ENCODE measurements at regions not wholly inside any gene's neighbourhood (a gene's known extent, or its start where the extent isn't known, plus 50 kb on each side); places are given as distances from the start of the nearest gene placed in this dataset.

DNA sequence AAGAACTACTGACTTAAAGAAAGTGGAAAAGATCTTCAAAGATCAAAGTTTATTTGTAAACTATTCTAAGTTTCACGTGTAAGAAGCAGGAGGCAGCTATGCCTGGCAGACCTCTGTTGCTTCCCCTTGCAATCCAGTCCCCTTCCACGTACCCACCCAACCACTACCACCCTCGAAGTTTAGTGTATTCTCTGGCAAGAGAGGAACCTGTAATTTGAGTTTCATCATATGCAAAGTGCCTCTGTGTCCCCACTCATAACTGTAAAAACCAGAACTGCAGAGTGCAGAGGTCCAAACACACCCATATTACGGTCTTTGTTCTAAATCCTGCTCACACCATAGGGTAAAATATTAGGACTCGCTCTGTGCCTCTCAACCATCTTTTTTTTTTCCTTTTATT is 75.8 kb upstream of the FRY start:
- Histone ChIP-seq H3K9me3 (no peaks in the 10 kb centered on the region), H3K4me1 (ENCODE audit: low read depth) (no peaks in the 10 kb centered on the region), H3K4me3 (no peak overlapping the region), H3K36me3 (ENCODE audit: low read depth) (no peaks in the 10 kb centered on the region)
- intact Hi-C loops (cut with DNase I, micrococcal nuclease), result no loop called here
- ATAC-seq, result no peak
- no peak for DNase-seq
- TF ChIP-seq, protein P1, sequence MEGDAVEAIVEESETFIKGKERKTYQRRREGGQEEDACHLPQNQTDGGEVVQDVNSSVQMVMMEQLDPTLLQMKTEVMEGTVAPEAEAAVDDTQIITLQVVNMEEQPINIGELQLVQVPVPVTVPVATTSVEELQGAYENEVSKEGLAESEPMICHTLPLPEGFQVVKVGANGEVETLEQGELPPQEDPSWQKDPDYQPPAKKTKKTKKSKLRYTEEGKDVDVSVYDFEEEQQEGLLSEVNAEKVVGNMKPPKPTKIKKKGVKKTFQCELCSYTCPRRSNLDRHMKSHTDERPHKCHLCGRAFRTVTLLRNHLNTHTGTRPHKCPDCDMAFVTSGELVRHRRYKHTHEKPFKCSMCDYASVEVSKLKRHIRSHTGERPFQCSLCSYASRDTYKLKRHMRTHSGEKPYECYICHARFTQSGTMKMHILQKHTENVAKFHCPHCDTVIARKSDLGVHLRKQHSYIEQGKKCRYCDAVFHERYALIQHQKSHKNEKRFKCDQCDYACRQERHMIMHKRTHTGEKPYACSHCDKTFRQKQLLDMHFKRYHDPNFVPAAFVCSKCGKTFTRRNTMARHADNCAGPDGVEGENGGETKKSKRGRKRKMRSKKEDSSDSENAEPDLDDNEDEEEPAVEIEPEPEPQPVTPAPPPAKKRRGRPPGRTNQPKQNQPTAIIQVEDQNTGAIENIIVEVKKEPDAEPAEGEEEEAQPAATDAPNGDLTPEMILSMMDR (IDR thresholded peaks at IDR 0.05), result no peak

DNA sequence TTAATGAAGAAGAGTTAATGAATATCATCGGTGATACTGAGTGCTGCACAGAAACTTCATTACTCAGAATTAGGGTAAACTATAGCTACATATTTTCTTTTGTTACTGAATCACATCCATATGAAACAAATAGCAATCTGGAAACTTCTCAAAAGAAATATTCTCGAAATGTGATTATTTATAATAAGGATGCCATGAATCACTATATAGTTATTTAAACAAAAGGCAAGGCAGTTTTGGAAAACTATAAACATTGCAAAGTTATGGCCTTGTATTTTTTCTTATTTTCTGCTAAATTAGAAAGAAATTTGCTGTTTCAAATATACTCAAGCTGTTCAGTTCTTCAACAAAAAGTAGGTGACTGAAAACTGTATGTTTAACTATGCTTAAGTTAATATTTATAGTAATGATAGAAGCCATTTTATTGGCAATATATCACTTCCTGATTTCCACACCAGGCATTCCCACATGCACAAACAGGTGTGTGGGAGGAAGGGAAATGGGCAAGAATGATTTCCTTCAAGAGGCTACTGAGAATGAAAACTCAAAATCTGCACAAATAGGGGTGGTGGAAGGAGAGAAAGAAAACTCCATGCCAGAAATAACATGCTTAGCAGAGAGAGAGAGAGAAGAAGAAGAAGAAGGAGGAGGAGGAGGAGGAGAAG is 74.5 kb upstream of the FRY start:
- no peaks in the 10 kb centered on the region for H3K9me3 ChIP-seq
- H3K36me3 ChIP-seq (ENCODE audit: low read depth), result no peaks in the 10 kb centered on the region
- DNase-seq (no peak), ATAC-seq (no peak)
- H3K4me3 ChIP-seq, result no peak overlapping the region
- TF ChIP-seq, protein P1 (IDR thresholded peaks at IDR 0.05), result no peak
- no peaks in the 10 kb centered on the region for H3K4me1 ChIP-seq (ENCODE audit: low read depth)
- intact Hi-C loops (cut with DNase I, micrococcal nuclease), result no loop called here

DNA sequence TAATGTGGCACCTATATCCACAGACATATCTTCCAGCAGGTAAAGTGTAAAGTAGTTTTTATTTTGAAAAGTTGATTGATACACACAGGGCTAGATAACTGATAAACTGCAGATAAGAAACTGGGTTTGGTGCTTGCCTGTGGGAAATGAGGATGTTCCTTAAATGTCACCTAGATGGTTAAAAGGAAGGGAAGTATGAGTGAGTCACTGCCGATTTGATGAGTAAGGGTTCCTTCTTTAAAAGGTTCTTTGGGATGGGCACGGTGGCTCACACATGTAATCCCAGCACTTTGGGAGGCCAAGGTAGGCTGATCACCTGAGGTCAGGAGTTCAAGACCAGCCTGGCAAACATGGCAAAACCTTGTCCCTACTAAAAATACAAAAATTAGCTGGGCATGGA is 73.8 kb upstream of the FRY start:
- Histone ChIP-seq H3K9me3 (no peaks in the 10 kb centered on the region), H3K4me3 (no peak overlapping the region), H3K36me3 (ENCODE audit: low read depth) (no peaks in the 10 kb centered on the region), H3K4me1 (ENCODE audit: low read depth) (no peaks in the 10 kb centered on the region)
- no peak for ATAC-seq
- no peak for DNase-seq
- TF ChIP-seq, protein P1 (IDR thresholded peaks at IDR 0.05), result no peak
- intact Hi-C loops (cut with DNase I, micrococcal nuclease), result no loop called here

DNA sequence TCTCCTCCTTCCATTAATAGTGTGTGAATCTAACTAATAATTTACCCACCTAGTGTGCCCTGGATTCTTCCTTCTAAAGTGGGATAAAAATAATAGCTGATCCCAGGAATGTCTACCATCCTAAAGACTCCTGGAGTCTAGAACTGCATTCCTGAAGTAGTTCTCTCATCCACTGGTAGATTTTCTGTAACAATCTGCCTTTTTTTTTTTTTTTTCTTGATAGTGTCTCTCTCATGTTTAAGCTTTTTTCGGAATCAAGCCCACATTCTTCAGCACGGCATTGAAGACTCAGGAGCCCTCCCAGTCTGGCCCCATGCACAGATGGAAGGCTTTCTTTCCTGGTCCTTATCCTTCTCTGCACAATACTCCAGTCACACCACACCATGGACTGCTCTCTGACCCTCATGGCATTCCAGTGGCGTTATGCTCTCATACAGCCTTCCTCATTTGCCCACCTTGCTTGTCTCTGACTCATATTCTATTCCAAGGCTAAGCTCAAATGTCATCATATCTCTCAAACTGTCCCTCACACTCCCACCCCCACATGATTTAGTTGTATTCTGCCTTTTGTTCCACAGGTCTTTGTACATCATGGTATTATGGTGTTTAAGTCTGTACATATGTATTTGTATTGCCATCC is 68.7 kb upstream of the FRY start:
- intact Hi-C loops (cut with DNase I, micrococcal nuclease), result no loop called here
- no peaks in the 10 kb centered on the region for H3K36me3 ChIP-seq (ENCODE audit: low read depth)
- no peaks in the 10 kb centered on the region for H3K9me3 ChIP-seq
- H3K4me3 ChIP-seq, result no peak overlapping the region
- ATAC-seq (no peak), DNase-seq (no peak)
- TF ChIP-seq, protein P1 (IDR thresholded peaks at IDR 0.05), result no peak
- no peaks in the 10 kb centered on the region for H3K4me1 ChIP-seq (ENCODE audit: low read depth)

DNA sequence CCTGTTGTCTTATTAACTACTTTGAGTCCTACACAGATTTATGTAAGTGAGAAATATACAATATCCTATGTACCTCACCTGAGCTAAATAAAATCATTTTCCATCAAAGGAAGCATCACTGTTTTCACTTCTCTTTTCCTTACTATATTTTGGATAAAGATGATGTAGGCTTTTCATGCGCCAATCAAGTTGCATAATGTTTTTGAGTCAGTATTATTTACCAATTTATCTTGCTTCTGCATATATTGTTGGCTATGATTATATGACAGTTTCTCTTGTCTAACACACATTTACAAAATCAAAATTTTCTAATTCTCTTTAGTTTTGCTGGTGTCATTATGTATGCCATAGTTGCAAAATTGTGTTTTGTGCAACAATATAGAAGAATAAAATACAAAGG is 67.9 kb upstream of the FRY start:
- DNase-seq (no peak), ATAC-seq (no peak)
- no peaks in the 10 kb centered on the region for H3K4me1 ChIP-seq (ENCODE audit: low read depth)
- intact Hi-C loops (cut with DNase I, micrococcal nuclease), result no loop called here
- H3K4me3 ChIP-seq, result no peak overlapping the region
- no peaks in the 10 kb centered on the region for H3K9me3 ChIP-seq
- H3K36me3 ChIP-seq (ENCODE audit: low read depth), result no peaks in the 10 kb centered on the region
- TF ChIP-seq, protein P1 (IDR thresholded peaks at IDR 0.05), result no peak

Data from mucosa of descending colon (tissue), 3 donors.